Suprapubic skin (tissue), 4 donors: ENCODE measurements at regions not wholly inside any gene's neighbourhood (a gene's known extent, or its start where the extent isn't known, plus 50 kb on each side); places are given as distances from the start of the nearest gene placed in this dataset.

Experiments used
- DNase-seq, 2 donors: peaks; one replicate each; pipeline ENCODE4 v3.0.0-alpha.2; 2019; ENCODE audit warnings: low spot score in 2 of 2
- H3K27ac ChIP-seq: fragments of 200-600 bp; sonication (generic); one replicate; pipeline ENCODE4 v1.5.1; 2019
- H3K27me3 ChIP-seq: fragments of 200-600 bp; sonication (generic); one replicate; pipeline ENCODE4 v1.5.1; 2019
- H3K36me3 ChIP-seq: fragments of 200-600 bp; sonication (generic); one replicate; pipeline ENCODE4 v1.5.1; 2019
- H3K4me1 ChIP-seq: fragments of 200-600 bp; sonication (generic); one replicate; pipeline ENCODE4 v1.5.1; 2019
- H3K4me3 ChIP-seq: fragments of 200-600 bp; sonication (generic); one replicate; pipeline ENCODE4 v1.5.1; 2019; ENCODE audit warnings: mild to moderate bottlenecking
- H3K9me3 ChIP-seq: fragments of 200-600 bp; sonication (generic); one replicate; pipeline ENCODE4 v1.5.1; 2019
- CTCF ChIP-seq, 2 donors: fragments of 200-600 bp in 1 of 2; fragments of 450-650 bp in 1 of 2; sonication (generic) in 1 of 2; IDR thresholded peaks; one replicate each; pipeline ENCODE4 v1.5.1; 2016 to 2019; ENCODE audit warnings: antibody characterized with exemption in 2 of 2, mild to moderate bottlenecking in 1 of 2, moderate library complexity in 1 of 2
- EP300 ChIP-seq: sonication (generic); formaldehyde crosslinking; IDR thresholded peaks from one replicate; pipeline ENCODE4 v1.6.1; 2017; ENCODE audit warnings: antibody characterized with exemption
- POLR2A ChIP-seq, 2 donors: fragments of 450-650 bp; IDR thresholded peaks; one replicate each; pipeline ENCODE4 v1.6.1; 2017; ENCODE audit warnings: antibody characterized with exemption in 2 of 2, mild to moderate bottlenecking in 2 of 2, moderate library complexity in 2 of 2
- POLR2AphosphoS5 ChIP-seq, 3 donors: sonication (generic); formaldehyde crosslinking; IDR thresholded peaks; one replicate each; pipeline ENCODE4 v1.6.1; 2017; ENCODE audit warnings: antibody characterized with exemption in 3 of 3
- WGBS: methylation state at CpG from one replicate; pipeline ENCODE4 v1.1.5; 2018; 5-methylcytosine and 5-hydroxymethylcytosine counted together

GRCh38 chr2:15789381-15790062, 150.8 kb upstream of the MYCN start:
- Histone ChIP-seq H3K27me3 (peaks cover 12% of the 10 kb centered on the region), H3K36me3 (no peaks in the 10 kb centered on the region), H3K9me3 (no peaks in the 10 kb centered on the region), H3K4me1 (no peaks in the 10 kb centered on the region), H3K4me3 (no peak overlapping the region), H3K27ac (no peak overlapping the region)
- WGBS: 92% methylated on average over 11 of the region's 11 CpGs
- DNase-seq: no peak
- TF ChIP-seq POLR2A (IDR thresholded peaks at IDR 0.05) (no peak), POLR2AphosphoS5 (IDR thresholded peaks at IDR 0.05) (no peak), CTCF (IDR thresholded peaks at IDR 0.05) (no peak), EP300 (no peak)

GRCh38 chr2:15790326-15790725, 150.0 kb upstream of the MYCN start:
- Histone ChIP-seq H3K27me3 (peaks cover 4% of the 10 kb centered on the region), H3K4me1 (no peaks in the 10 kb centered on the region), H3K27ac (no peak overlapping the region), H3K9me3 (no peaks in the 10 kb centered on the region), H3K4me3 (no peak overlapping the region), H3K36me3 (no peaks in the 10 kb centered on the region)
- no CpG with 5 or more reads among the region's 9 CpGs for WGBS
- TF ChIP-seq POLR2AphosphoS5 (IDR thresholded peaks at IDR 0.05): no peak
- DNase-seq: no peak

GRCh38 chr2:15790838-15791237, 149.5 kb upstream of the MYCN start:
- no peak overlapping the region for H3K27ac ChIP-seq
- 90% methylated on average over 7 of the region's 7 CpGs for WGBS

GRCh38 chr2:15791294-15791693, 149.1 kb upstream of the MYCN start:
- no peak for DNase-seq
- TF ChIP-seq CTCF (IDR thresholded peaks at IDR 0.05): no peak
- TF ChIP-seq POLR2A (IDR thresholded peaks at IDR 0.05): no peak
- no peak for TF ChIP-seq EP300
- TF ChIP-seq POLR2AphosphoS5 (IDR thresholded peaks at IDR 0.05): no peak
- Histone ChIP-seq H3K9me3 (no peaks in the 10 kb centered on the region), H3K36me3 (no peaks in the 10 kb centered on the region), H3K27ac (no peak overlapping the region), H3K27me3 (peaks cover 5% of the 10 kb centered on the region), H3K4me3 (no peak overlapping the region), H3K4me1 (no peaks in the 10 kb centered on the region)
- WGBS: 82% methylated on average over 4 of the region's 4 CpGs

More at GRCh38 chr2:15790838-15791237, 149.5 kb upstream of the MYCN start:
- Histone ChIP-seq H3K27me3 (peaks cover 2% of the 10 kb centered on the region), H3K9me3 (no peaks in the 10 kb centered on the region), H3K36me3 (no peaks in the 10 kb centered on the region), H3K4me1 (no peaks in the 10 kb centered on the region), H3K4me3 (no peak overlapping the region)
- no peak for TF ChIP-seq CTCF (IDR thresholded peaks at IDR 0.05)
- TF ChIP-seq EP300: no peak
- TF ChIP-seq POLR2A (IDR thresholded peaks at IDR 0.05): no peak
- TF ChIP-seq POLR2AphosphoS5 (IDR thresholded peaks at IDR 0.05): no peak
- DNase-seq: no peak

GRCh38 chr2:15792331-15792730, 148.0 kb upstream of the MYCN start:
- Histone ChIP-seq H3K27ac (no peak overlapping the region), H3K36me3 (no peaks in the 10 kb centered on the region), H3K4me1 (no peaks in the 10 kb centered on the region), H3K9me3 (no peaks in the 10 kb centered on the region), H3K4me3 (no peak overlapping the region), H3K27me3 (peaks cover 5% of the 10 kb centered on the region)
- no peak for DNase-seq
- TF ChIP-seq CTCF (IDR thresholded peaks at IDR 0.05) (no peak), POLR2A (IDR thresholded peaks at IDR 0.05) (no peak), EP300 (no peak)
- WGBS: 77% methylated on average over 8 of the region's 8 CpGs
